ENCODE measurements at regions not wholly inside any gene's neighbourhood (a gene's known extent, or its start where the extent isn't known, plus 50 kb on each side); places are given as distances from the start of the nearest gene placed in this dataset.

DNA sequence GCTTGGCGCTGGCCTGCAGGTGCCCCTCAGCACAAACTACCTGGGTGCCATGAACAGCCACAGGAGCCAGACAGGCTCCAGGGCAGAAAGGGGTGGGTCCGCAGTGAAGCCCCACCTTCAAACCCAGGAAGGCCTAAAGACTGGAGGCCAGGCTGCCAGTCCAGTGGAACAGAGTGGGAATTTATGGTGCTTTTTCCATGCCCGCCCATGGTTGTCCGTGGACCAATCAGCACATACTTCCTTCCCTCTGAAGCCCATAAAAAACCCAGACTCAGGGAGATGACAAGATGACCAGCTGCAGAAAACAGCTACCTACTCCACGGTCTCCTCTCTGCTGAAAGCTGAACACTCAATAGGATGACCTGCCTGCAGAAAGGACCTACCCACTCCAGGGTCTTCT, 275.4 kb upstream of the ADRA1B start:
- intact Hi-C loops (cut with DNase I; ENCODE audit: low total_unique reads): no loop called here
- 82 to 95% (median 92%) methylated on average over 5 of the region's 5 CpGs for WGBS, 5 donors
- TF ChIP-seq POLR2A (IDR thresholded peaks at IDR 0.05) (no peak), POLR2AphosphoS5 (IDR thresholded peaks at IDR 0.05) (no peak)
- TF ChIP-seq, protein P1, sequence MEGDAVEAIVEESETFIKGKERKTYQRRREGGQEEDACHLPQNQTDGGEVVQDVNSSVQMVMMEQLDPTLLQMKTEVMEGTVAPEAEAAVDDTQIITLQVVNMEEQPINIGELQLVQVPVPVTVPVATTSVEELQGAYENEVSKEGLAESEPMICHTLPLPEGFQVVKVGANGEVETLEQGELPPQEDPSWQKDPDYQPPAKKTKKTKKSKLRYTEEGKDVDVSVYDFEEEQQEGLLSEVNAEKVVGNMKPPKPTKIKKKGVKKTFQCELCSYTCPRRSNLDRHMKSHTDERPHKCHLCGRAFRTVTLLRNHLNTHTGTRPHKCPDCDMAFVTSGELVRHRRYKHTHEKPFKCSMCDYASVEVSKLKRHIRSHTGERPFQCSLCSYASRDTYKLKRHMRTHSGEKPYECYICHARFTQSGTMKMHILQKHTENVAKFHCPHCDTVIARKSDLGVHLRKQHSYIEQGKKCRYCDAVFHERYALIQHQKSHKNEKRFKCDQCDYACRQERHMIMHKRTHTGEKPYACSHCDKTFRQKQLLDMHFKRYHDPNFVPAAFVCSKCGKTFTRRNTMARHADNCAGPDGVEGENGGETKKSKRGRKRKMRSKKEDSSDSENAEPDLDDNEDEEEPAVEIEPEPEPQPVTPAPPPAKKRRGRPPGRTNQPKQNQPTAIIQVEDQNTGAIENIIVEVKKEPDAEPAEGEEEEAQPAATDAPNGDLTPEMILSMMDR (IDR thresholded peaks at IDR 0.05 in 8 of 11, conservative IDR thresholded peaks at IDR 0.05 in 3 of 11): no peak

DNA sequence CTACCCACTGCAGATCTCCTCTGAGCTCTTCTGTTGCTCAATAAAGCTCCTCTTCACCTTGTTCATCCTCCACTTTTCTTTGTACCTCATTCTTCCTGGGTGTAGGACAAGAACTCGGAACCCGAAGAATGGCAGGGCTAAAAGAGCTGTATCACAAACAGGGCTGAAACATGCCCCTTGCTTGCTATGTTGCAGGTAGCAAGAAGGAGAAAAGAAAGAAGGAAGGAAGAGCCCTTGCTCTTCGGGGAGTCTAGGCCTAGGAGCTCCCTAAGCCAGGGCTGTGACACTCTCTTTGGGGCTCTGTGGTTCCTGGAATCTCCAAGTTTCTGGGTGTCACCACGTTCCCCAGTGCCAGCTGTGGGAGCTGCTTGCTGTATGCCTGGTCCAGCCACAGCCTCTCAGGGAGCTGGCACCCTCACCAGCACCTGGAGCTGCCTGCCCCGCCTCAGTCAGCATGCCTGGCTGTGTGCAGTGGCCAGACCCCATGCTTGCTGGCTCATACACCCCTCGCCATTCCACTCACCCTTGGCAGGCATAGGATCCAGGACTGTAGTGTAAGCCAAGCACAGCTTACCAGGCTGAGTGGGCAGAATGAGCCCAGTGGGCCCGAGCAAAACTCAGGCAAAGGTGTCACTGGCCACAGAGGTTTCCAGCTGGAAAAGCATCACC, 274.8 kb upstream of the ADRA1B start:
- 70 to 88% (median 80%) methylated on average over 6 to 7 of the region's 7 CpGs for WGBS, 5 donors
- H3K27me3 ChIP-seq (replicated peaks in 1 of 7): no peaks in the 10 kb centered on the region
- no peak for DNase-seq
- intact Hi-C loops (cut with DNase I; ENCODE audit: low total_unique reads): no loop called here
- no peaks in the 10 kb centered on the region for H3K4me1 ChIP-seq
- peaks cover 0 to 8% (median 0%) of the 10 kb centered on the region in 8 donors for H3K9me3 ChIP-seq
- TF ChIP-seq POLR2A (IDR thresholded peaks at IDR 0.05) (no peak), POLR2AphosphoS5 (IDR thresholded peaks at IDR 0.05) (no peak)
- TF ChIP-seq, protein P1 (IDR thresholded peaks at IDR 0.05 in 8 of 11, conservative IDR thresholded peaks at IDR 0.05 in 3 of 11): no peak
- no peaks in the 10 kb centered on the region for H3K36me3 ChIP-seq
- H3K4me3 ChIP-seq: no peak overlapping the region
- H3K27ac ChIP-seq: no peak overlapping the region

More for the DNA sequence above, 275.4 kb upstream of the ADRA1B start:
- Histone ChIP-seq H3K4me3 (no peak overlapping the region), H3K27me3 (replicated peaks in 1 of 7) (no peaks in the 10 kb centered on the region), H3K4me1 (no peaks in the 10 kb centered on the region), H3K9me3 (peaks cover 0 to 8% (median 0%) of the 10 kb centered on the region in 8 donors), H3K27ac (no peak overlapping the region), H3K36me3 (no peaks in the 10 kb centered on the region)
- DNase-seq: no peak

DNA sequence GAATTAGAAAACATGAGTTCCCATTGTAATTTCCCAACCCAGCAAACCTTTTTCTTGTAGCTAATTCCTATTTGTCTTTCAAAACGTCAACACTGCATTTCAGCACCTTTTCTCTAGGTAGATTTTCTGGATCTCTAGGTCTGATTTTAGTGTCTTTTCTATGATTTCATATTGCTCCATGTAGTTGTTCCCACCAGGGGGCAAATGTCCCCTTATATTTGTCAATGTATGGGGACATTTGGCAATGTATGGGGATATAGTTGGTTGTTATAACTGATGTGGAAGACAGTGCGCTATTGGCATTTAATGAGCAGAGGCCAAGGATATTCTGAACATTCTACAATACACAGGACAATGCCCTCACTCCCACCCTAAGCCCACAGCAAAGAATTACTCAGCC, 273.9 kb upstream of the ADRA1B start:
- H3K9me3 ChIP-seq: peaks cover 0 to 1% (median 0%) of the 10 kb centered on the region in 8 donors
- no peak for DNase-seq
- H3K36me3 ChIP-seq: no peaks in the 10 kb centered on the region
- WGBS, 5 donors: 86 to 96% (median 89%) methylated on average over 2 of the region's 2 CpGs
- H3K4me3 ChIP-seq: no peak overlapping the region
- no peak overlapping the region for H3K27ac ChIP-seq
- no peaks in the 10 kb centered on the region for H3K27me3 ChIP-seq (replicated peaks in 1 of 7)
- intact Hi-C loops (cut with DNase I; ENCODE audit: low total_unique reads): no loop called here
- TF ChIP-seq POLR2AphosphoS5 (IDR thresholded peaks at IDR 0.05) (no peak), POLR2A (IDR thresholded peaks at IDR 0.05) (no peak)
- TF ChIP-seq, protein P1 (IDR thresholded peaks at IDR 0.05 in 8 of 11, conservative IDR thresholded peaks at IDR 0.05 in 3 of 11): no peak
- no peaks in the 10 kb centered on the region for H3K4me1 ChIP-seq

DNA sequence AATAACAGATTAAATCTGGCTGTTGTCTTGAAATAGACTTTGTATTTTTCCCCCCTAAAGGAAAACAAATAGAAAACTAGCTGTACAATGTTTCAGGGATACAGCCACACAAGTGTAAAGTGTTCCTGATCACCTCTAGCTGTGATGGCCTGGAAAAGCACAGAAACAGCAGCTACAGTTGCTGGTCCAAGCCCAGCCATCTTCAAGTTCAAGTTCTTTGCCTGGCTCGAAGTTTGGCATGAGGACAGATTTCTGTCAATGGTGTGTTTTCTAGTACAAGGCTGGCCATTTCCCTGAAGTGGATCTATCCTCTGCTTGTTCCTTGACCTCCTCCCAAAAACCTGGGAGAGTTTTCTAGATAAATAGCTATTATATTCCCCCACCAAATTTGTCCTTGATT, 272.2 kb upstream of the ADRA1B start:
- intact Hi-C loops (cut with DNase I; ENCODE audit: low total_unique reads): no loop called here
- 44 to 71% (median 64%) methylated on average over 1 of the region's 1 CpG for WGBS, 5 donors

More for the DNA sequence above, 272.2 kb upstream of the ADRA1B start:
- TF ChIP-seq POLR2AphosphoS5 (IDR thresholded peaks at IDR 0.05) (no peak), POLR2A (IDR thresholded peaks at IDR 0.05) (no peak)
- TF ChIP-seq, protein P1 (IDR thresholded peaks at IDR 0.05 in 8 of 11, conservative IDR thresholded peaks at IDR 0.05 in 3 of 11): no peak
- H3K4me3 ChIP-seq: no peak overlapping the region
- H3K36me3 ChIP-seq: no peaks in the 10 kb centered on the region
- no peak overlapping the region for H3K27ac ChIP-seq
- H3K9me3 ChIP-seq: no peaks in the 10 kb centered on the region
- H3K4me1 ChIP-seq: no peaks in the 10 kb centered on the region
- no peak for DNase-seq
- no peaks in the 10 kb centered on the region for H3K27me3 ChIP-seq (replicated peaks in 1 of 7)
